ENCODE measurements at regions not wholly inside any gene's neighbourhood (a gene's known extent, or its start where the extent isn't known, plus 50 kb on each side); places are given as distances from the start of the nearest gene placed in this dataset.

DNA sequence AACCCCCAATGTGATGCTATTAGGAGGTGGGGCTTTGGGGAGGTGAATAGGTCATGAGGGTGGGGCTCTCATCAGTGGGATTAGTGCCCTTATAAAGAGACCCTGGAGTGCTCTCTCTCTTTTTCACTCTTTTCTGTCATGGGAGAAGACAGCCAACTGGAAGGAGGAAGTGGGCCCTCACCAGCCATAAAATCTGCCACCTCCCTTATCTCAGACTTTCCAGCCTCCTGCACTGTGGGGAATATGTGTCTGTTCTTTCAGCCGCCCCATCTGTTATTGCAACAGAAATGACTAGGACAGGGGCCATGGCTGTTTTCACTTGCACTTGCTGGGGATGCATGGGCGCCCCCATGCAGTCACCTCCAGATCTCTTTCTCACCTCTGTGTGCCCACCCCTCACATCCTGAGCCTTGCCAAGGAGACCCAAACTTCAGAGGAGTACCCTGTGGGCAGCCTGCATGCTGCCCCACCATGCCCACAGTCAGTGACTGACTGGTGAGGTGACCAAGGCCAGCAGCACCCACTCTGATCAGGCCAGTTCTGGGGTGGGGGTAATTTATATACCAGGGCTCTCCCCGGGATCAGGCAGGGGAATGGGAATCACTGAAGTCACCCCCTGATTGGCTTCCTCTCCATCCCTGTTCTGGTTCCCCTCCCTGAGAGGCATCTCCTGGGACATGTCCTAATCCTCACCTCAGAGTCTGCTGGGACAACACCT, 118.4 kb downstream of the ANKRD60 start:
- no peak for DNase-seq

DNA sequence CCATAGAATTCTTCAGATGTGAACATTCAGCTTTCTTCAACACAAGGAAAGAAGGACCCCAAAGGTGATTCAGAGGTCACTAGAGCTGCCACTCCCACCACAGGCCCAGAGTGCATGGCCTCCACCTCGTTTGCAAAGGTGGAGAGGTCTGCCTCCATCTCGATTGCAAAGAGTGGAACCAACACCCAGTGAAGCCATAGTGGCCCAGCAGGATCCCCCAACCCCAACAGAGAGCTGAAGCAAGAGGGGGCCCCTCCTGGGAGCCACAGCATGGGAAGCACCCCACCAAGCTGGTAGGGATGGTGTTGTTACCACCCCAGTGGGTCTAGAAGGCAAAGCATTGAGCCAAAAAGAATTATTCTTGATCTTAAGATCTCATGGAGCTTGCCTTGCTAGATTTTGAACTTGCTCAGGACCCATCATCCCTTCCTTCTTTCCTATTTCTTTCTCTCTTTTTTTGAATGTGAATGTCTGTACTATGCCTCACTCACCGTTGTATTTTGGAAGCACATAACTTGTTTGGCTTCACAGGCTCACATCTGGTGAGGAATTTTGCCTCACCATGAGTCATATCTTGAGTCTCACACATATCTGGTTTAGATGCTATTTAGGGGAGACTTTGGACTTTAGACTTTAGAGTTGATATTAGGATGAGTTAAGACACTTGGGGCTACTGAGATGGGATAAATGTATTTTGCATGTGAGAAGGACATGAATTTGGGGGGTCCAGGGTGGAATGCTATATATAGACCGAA, 119.2 kb downstream of the ANKRD60 start:
- no peak for DNase-seq

- DNase-seq = no peak
Observed at GRCh38 chr20:58107533-58107932, 120.9 kb downstream of the ANKRD60 start.

- no peak for DNase-seq
Observed at GRCh38 chr20:58106143-58106750, 122.2 kb downstream of the ANKRD60 start.

DNA sequence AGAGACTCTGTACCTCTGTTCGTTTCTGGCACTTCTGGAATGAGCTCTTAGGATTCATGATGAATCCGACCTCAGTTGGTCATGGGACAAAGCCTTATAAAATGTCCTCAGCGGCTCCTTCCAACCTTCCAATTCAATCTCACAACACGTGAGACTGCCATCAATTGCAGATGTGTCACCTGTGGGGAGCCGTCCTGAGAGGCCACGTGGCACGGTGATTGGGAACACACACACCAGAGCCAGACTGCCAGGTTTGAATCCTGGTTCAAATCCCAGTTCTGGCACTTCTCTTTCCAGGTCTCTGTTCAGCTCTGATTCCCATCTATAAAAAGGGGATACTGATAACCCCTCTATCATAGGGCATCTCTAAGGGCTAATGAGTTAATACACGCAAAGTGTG, 124.5 kb downstream of the ANKRD60 start:
- DNase-seq = no peak

GRCh38 chr20:58103517-58103904, 124.9 kb downstream of the ANKRD60 start:
- DNase-seq = no peak

DNA sequence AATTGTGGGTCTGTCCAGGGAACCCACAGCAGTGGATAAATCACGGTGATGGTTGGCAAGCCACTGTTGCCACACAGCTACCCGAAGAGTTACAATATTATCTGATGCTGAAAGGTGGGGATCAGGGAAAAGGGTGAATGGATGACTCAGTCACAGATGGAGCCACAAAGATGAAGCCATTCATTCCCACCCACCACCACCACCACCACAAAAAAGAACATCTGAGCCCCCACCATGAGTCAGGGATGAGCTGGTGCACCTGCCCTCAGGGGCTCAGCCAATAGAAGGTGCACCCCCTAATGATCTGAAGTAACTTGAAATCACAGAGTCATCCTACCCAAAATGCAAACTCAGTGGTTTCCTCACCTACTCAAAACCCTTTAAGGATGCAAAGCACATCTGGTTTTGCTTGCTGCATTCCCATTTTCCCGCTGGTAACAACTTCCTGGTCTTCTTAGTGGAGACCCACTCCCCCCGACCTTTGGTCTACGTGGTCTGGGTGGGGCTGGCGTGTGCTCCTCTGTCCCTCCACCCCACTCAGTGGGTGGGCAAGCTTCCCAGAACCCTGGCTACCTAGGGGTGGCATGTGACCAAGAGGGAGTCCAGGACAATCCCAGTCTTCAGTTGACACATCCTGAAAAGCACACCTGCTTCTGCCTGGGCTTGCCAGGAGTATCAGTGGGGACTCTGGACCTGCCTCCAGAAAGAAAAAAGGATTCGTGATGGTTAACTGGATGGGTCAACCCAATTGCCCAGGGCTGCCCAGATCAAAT, 125.5 kb downstream of the ANKRD60 start:
- no peak for DNase-seq

- no peak for DNase-seq
Observed at GRCh38 chr20:58102261-58102660, 126.2 kb downstream of the ANKRD60 start.

DNA sequence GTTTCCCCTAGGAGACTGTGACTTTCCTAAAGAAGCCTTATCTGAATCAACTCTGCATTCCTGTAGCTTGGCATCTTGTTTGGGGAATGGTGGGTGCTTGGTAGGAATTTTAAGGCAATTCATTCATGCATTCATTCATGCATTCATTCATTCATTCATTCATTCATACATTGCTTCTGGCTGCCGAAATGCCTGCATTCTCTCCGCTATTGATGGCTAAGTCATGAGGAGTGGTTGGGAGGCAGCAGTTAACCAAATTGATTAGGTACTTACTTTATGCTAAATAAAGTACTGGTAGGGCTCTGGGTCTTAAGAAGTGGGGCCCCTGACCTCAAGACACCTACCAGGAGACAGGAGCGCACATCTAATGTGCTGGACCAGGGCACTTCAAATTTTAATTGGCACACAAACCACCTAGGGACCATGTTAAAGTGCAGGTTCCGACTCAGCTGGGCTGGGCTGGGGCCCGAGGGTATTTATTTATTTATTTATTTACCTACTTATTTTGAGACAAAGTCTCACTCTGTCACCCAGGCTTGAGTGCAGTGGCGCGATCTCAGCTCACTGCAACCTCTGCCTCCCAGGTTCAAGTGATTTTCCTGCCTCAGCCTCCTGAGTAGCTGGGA, 127.6 kb downstream of the ANKRD60 start:
- no peak for DNase-seq

- DNase-seq = no peak
Observed at GRCh38 chr20:58099956-58100730, 128.3 kb downstream of the ANKRD60 start.

GRCh38 chr20:58099291-58099935, 129.0 kb downstream of the ANKRD60 start:
- no peak for DNase-seq

GRCh38 chr20:58098571-58098970, 129.9 kb downstream of the ANKRD60 start:
- no peak for DNase-seq

DNA sequence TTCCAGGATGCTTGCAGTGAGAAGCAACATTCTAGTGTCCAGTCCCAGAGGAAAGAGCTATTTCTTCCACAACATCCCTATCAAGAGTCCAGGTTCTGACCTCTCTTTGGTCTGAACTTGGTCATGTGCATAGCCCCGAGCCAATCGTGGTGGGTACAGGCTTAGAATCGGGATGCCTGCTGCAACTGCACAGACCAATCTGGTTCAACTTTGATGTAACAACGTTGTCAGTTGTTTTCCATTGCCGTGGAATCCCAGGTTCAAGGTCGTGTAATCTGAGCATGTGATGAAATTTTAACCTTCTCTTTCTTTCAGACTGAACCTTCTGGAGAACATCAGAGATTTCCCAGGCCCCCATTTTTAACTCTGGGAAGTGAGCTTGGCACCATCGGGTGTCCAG, 130.5 kb downstream of the ANKRD60 start:
- DNase-seq = no peak

DNA sequence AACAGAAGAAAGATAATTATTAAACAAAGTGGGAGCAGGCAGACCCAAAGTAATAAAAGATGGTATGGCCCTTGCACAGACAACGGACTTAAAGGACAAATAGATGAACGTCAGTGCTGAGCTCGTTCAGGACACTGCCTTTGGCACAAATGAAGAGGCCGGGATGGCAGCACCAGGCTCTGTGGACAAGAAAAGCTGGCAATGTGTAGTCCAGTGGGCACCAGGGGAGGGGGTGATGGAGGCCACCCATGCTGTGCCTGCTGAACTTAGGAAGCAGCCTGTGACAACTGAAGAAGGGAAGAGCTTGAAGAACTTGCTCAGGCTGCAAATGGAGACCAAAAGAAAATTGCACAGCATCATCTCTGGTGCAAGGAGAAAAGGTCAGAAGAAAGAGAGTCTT, 131.0 kb downstream of the ANKRD60 start:
- no peak for DNase-seq

DNA sequence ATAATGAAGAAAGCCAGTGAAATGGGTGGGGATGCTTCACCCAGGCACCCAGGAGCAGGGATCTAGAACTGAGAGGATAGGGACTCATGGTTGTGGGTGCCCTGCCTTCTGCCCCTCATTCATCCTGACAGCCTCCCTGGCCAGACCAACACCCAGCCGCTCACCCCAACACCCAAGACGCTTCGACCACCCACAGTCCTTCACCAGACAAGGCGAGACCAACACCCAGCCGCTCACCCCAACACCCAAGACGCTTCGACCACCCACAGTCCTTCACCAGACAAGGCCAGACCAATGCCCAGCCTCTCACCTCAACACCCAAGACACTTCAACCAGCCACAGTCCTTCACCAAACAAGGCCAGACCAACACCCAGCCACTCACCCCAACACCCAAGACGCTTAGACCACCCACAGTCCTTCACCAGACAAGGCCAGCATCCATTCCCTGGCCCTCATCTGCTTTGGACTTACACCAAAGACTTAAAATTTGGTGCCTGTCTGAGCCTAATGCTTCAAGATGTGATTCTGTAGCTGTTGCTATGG, 131.5 kb downstream of the ANKRD60 start:
- DNase-seq = no peak

DNA sequence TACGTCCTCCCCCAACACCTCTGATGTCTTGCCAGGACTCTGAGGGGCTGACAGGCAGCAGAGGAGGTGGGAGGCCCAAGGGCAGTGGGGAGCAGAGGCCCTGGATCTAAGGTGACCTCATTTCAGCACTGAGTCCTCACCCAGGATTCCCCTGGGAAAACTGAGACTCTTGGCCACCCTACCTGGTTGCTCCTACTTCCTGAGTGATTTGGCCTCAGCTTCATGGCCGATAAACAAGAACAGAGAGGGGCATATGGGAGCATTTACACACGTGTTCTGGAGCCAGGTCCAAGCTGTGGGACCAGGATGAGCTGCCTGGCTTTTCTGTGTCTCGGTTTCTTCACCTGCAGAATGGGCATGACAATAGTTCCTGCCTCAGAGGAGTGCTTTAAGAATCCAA, 133.8 kb downstream of the ANKRD60 start:
- no peak for DNase-seq

- DNase-seq = no peak
Observed at GRCh38 chr20:58094160-58094559, 134.3 kb downstream of the ANKRD60 start.

DNA sequence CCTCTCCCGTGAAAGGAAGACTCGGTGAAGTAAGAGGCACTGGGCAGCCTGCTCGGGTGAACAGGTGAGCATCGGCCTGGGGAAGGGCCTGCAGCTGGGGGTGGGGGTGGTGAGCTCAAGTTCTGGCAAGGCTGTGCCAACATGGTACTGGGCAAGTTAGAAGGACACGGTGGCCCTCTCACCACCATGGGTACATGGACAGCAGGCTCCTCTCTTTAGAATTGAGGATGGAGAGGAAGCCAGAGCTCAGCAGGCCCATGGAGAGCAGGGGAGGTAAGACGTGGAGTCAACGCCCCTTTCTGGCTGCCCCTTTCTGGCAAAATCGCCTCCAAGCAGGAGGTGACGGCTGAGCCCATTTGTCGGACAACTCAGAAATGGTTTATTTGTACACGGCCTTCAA, 135.6 kb downstream of the ANKRD60 start:
- DNase-seq = no peak

- DNase-seq = no peak
Observed at GRCh38 chr20:58092353-58092752, 136.1 kb downstream of the ANKRD60 start.

GRCh38 chr20:58091810-58092209, 136.6 kb downstream of the ANKRD60 start:
- DNase-seq = no peak

DNA sequence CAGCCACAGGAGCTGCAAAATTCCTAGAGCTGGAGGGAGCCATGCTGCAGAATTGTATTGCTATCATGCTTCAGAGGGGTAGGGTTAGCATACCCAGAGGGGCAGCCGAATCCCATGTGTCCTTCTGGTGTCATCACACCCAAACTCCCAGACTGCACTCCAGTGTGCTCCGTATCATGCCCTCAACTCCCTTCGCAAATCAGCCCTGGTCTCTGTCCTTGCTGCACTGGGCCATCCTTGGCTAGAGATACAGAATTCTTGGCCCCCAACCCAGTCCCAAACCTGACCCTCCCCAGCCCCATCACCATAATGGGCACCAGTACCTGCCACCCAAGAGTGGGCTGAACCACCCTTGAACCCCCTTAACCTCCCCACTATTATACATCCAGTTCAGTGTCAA, 138.3 kb downstream of the ANKRD60 start:
- no peak for DNase-seq
